T-helper 17 cell (primary cell): ENCODE measurements at regions not wholly inside any gene's neighbourhood (a gene's known extent, or its start where the extent isn't known, plus 50 kb on each side); places are given as distances from the start of the nearest gene placed in this dataset.

Source experiments
- ATAC-seq: fragments of 150-1000 bp; cut with Tn5 transposase; 2 replicates; pipeline ENCODE4 v1.10.0; 2021; ENCODE audit warnings: mild to moderate bottlenecking, moderate library complexity
- DNase-seq, 3 donors: peaks; one replicate each; pipeline versions ENCODE4 v3.0.0 to v3.0.0-alpha.2; 2020 to 2021
- H3K9me3 ChIP-seq: one replicate; pipeline ENCODE4 v1.7.0; 2013; ENCODE audit warnings: low read length, mild to moderate bottlenecking; ENCODE audit not compliant: control insufficient read depth, poor library complexity, severe bottlenecking
- H3K27ac Mint-ChIP-seq: one replicate; pipeline ENCODE4 v1.8.0; 2022; ENCODE audit warnings: mild to moderate bottlenecking, moderate library complexity, mixed read lengths
- H3K27me3 Mint-ChIP-seq: one replicate; pipeline ENCODE4 v1.8.0; 2022; ENCODE audit warnings: mixed read lengths
- H3K36me3 Mint-ChIP-seq: one replicate; pipeline ENCODE4 v1.8.0; 2022; ENCODE audit warnings: low read depth, mixed read lengths
- H3K4me1 Mint-ChIP-seq: one replicate; pipeline ENCODE4 v1.8.0; 2022; ENCODE audit warnings: mild to moderate bottlenecking, mixed read lengths
- H3K4me3 Mint-ChIP-seq: one replicate; pipeline ENCODE4 v1.8.0; 2022; ENCODE audit warnings: mild to moderate bottlenecking, moderate library complexity, mixed read lengths

DNA sequence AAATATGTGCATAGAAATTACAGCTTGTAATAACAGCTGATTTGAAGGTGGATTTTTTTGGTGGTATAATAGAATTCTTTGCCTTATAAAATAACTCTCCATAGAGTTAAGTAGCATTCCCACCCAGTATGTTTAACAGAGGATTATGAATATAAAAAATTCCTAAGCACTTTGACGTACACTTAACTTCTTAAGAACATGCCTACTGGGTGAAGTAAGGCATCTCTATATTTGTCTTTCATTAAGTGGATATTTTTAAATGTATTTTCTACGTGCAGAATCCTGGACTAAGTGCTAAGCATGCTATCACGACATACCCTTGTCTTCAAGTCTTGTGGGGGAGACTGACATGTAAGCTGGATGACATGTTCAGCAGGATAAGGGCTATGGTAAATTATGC lies 217.7 kb upstream of the BMPER start:
- Mint-ChIP-seq H3K36me3 (no peaks in the 10 kb centered on the region), H3K27me3 (no peaks in the 10 kb centered on the region)
- no peak for ATAC-seq

DNA sequence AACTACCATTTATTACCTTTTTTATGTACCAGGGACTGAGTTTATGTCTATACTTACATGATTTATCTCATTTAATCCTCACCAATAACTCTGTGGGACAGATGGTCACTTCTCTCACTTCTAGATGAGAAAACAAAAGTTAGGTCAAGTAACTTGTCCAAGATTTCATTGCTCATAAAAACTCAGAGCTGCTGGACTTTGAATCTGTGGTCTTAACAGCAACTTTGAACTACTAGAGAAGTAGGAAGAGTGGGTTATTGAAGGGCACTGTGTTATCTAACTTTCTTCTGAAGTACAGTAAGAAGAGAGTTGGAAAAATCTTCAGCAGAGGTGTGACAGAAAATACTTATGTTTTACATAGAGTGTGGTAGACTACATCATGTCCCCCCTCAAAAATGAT lies 214.2 kb upstream of the BMPER start:
- H3K27me3 Mint-ChIP-seq = no peaks in the 10 kb centered on the region
- no peaks in the 10 kb centered on the region for H3K36me3 Mint-ChIP-seq
- no peaks in the 10 kb centered on the region for H3K9me3 ChIP-seq
- DNase-seq = no peak
- H3K27ac Mint-ChIP-seq = no peak overlapping the region
- ATAC-seq = no peak
- no peaks in the 10 kb centered on the region for H3K4me1 Mint-ChIP-seq
- H3K4me3 Mint-ChIP-seq = no peak overlapping the region

More for the DNA sequence above, 217.7 kb upstream of the BMPER start:
- no peak overlapping the region for H3K4me3 Mint-ChIP-seq
- H3K4me1 Mint-ChIP-seq = no peaks in the 10 kb centered on the region
- no peaks in the 10 kb centered on the region for H3K9me3 ChIP-seq
- no peak overlapping the region for H3K27ac Mint-ChIP-seq
- no peak for DNase-seq

- H3K4me1 Mint-ChIP-seq = no peaks in the 10 kb centered on the region
- H3K4me3 Mint-ChIP-seq = no peak overlapping the region
- ATAC-seq (no peak), DNase-seq (no peak)
- no peaks in the 10 kb centered on the region for H3K36me3 Mint-ChIP-seq
- H3K27me3 Mint-ChIP-seq = no peaks in the 10 kb centered on the region
- H3K9me3 ChIP-seq = no peaks in the 10 kb centered on the region
- no peak overlapping the region for H3K27ac Mint-ChIP-seq
These were observed 212.4 kb upstream of the BMPER start for GRCh38 chr7:33692956-33693355.

DNA sequence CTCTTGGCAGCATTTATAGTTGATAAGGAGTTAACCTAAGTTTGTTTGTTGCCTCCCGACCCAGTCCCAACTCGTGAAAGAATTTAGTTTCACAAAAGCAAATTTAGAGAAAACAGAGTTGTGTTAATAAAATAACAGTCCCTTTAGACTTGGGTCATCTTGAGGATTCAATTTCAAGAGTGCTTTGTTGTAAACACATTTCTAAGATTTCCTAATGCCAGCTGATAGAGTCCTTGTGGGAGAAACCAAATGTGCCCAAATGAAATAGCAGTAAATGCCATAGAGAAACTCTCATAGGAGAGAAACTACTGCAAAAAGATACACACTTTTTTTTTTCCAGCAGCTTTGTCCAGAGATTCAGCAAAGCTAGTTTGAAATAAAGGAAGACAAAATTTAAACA lies 211.3 kb upstream of the BMPER start:
- H3K9me3 ChIP-seq = no peaks in the 10 kb centered on the region
- H3K27ac Mint-ChIP-seq = no peak overlapping the region
- no peak overlapping the region for H3K4me3 Mint-ChIP-seq
- H3K27me3 Mint-ChIP-seq = no peaks in the 10 kb centered on the region
- no peaks in the 10 kb centered on the region for H3K36me3 Mint-ChIP-seq
- no peak for DNase-seq
- no peak for ATAC-seq
- H3K4me1 Mint-ChIP-seq = no peaks in the 10 kb centered on the region

DNA sequence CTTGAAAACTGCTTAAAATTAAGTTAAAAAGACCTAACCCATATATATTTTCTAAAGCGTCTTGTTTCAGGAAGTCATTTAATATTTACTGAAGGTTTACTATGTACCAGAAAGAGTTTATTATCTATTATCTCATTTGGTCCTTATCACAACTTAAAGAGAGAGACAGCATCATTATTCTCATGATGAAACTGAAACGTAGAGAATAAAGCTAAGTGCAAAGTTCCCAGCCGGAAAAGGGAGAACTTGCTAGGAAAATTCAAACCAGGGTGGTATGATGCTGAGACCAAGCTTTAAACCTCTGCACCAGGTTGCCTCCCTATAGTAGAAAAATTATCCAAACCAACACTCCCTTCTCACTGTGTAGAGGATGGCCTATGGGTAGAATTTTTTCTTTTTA lies 207.7 kb upstream of the BMPER start:
- H3K9me3 ChIP-seq = no peaks in the 10 kb centered on the region
- H3K27me3 Mint-ChIP-seq = no peaks in the 10 kb centered on the region
- no peak overlapping the region for H3K4me3 Mint-ChIP-seq
- no peaks in the 10 kb centered on the region for H3K4me1 Mint-ChIP-seq
- no peaks in the 10 kb centered on the region for H3K36me3 Mint-ChIP-seq
- no peak overlapping the region for H3K27ac Mint-ChIP-seq
- ATAC-seq (no peak), DNase-seq (no peak)

- H3K9me3 ChIP-seq = no peaks in the 10 kb centered on the region
- Mint-ChIP-seq H3K27me3 (no peaks in the 10 kb centered on the region), H3K4me3 (no peak overlapping the region), H3K4me1 (no peaks in the 10 kb centered on the region), H3K36me3 (no peaks in the 10 kb centered on the region), H3K27ac (no peak overlapping the region)
- no peak for ATAC-seq
- DNase-seq = no peak
These were observed 207.3 kb upstream of the BMPER start for GRCh38 chr7:33698041-33698440.

GRCh38 chr7:33698692-33699128 lies 206.6 kb upstream of the BMPER start:
- H3K4me1 Mint-ChIP-seq = no peaks in the 10 kb centered on the region
- H3K4me3 Mint-ChIP-seq = no peak overlapping the region
- H3K27me3 Mint-ChIP-seq = no peaks in the 10 kb centered on the region
- no peak overlapping the region for H3K27ac Mint-ChIP-seq
- no peak for DNase-seq
- no peaks in the 10 kb centered on the region for H3K36me3 Mint-ChIP-seq
- ATAC-seq = no peak
- no peaks in the 10 kb centered on the region for H3K9me3 ChIP-seq

GRCh38 chr7:33700001-33700899 lies 205.1 kb upstream of the BMPER start:
- DNase-seq = no peak
- no peak overlapping the region for H3K27ac Mint-ChIP-seq
- H3K4me3 Mint-ChIP-seq = no peak overlapping the region
- H3K36me3 Mint-ChIP-seq = no peaks in the 10 kb centered on the region
- H3K27me3 Mint-ChIP-seq = no peaks in the 10 kb centered on the region
- no peak for ATAC-seq
- H3K4me1 Mint-ChIP-seq = no peaks in the 10 kb centered on the region
- no peaks in the 10 kb centered on the region for H3K9me3 ChIP-seq

DNA sequence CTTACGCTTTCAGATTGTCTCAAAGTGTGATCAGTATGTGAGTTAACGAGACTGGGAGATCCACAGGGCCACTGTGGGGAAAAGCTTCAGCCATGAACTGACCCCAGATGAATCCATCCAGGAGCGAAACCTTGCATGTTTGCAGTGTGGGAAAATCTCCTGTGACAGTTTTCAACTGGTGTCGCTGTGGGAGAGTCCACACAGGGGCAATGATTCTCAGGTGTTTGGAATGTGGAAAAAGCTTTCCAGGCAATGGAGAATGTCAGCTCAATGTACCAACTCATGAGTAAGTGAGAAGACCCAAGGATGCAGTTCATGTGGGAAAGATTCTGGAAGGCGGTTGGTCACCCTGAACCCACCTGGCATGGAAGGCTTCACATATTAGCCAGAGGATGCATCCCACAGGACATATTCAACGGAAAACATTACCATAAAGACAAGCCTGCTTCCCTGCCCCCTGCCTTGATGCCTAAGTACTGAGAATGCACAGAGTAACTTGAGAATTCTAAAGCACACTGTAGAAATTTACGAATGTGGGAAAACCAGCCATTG lies 204.1 kb upstream of the BMPER start:
- no peak for DNase-seq
- Mint-ChIP-seq H3K4me3 (no peak overlapping the region), H3K27ac (no peak overlapping the region), H3K36me3 (no peaks in the 10 kb centered on the region), H3K27me3 (no peaks in the 10 kb centered on the region), H3K4me1 (no peaks in the 10 kb centered on the region)
- H3K9me3 ChIP-seq = no peaks in the 10 kb centered on the region
- ATAC-seq = no peak

GRCh38 chr7:33701927-33702326 lies 203.4 kb upstream of the BMPER start:
- no peaks in the 10 kb centered on the region for H3K27me3 Mint-ChIP-seq
- H3K4me3 Mint-ChIP-seq = no peak overlapping the region
- no peaks in the 10 kb centered on the region for H3K9me3 ChIP-seq
- no peaks in the 10 kb centered on the region for H3K36me3 Mint-ChIP-seq
- no peak for DNase-seq
- no peak for ATAC-seq
- H3K27ac Mint-ChIP-seq = no peak overlapping the region
- no peaks in the 10 kb centered on the region for H3K4me1 Mint-ChIP-seq

DNA sequence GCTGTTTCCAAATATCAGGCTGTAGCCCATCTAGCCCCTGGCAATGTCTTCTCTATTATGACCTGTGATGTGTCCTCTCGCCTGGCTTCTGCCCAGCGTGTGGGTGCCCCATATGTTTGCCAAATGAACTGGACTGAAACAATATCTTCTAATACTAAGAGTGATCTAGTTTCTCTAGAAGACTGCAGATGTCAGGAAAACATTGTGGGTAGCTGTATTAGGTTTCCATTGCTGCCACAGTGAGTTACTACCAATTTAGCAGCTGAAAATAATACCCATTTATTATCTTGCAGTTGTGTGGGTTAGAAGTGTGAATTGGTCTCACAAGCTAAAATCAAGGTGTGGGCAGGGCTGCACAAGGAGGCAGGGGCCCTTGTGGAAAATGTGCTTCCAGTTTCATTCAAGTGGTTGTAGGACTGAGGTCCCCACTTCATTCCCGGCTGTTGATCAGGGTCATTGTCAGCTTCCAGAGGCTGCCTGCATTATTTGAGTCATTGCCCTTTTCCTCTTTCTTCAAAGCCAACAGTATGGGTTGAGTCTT lies 202.8 kb upstream of the BMPER start:
- Mint-ChIP-seq H3K36me3 (no peaks in the 10 kb centered on the region), H3K27me3 (no peaks in the 10 kb centered on the region), H3K27ac (no peak overlapping the region), H3K4me3 (no peak overlapping the region), H3K4me1 (no peaks in the 10 kb centered on the region)
- DNase-seq = no peak
- no peaks in the 10 kb centered on the region for H3K9me3 ChIP-seq
- no peak for ATAC-seq

GRCh38 chr7:33705333-33705833 lies 200.0 kb upstream of the BMPER start:
- no peak for DNase-seq
- H3K27me3 Mint-ChIP-seq = no peaks in the 10 kb centered on the region
- no peaks in the 10 kb centered on the region for H3K36me3 Mint-ChIP-seq
- H3K9me3 ChIP-seq = no peaks in the 10 kb centered on the region
- no peaks in the 10 kb centered on the region for H3K4me1 Mint-ChIP-seq
- no peak for ATAC-seq
- no peak overlapping the region for H3K4me3 Mint-ChIP-seq
- no peak overlapping the region for H3K27ac Mint-ChIP-seq

GRCh38 chr7:33706186-33706585 lies 199.2 kb upstream of the BMPER start:
- no peak for ATAC-seq

More at GRCh38 chr7:33706186-33706585, 199.2 kb upstream of the BMPER start:
- Mint-ChIP-seq H3K36me3 (no peaks in the 10 kb centered on the region), H3K27me3 (no peaks in the 10 kb centered on the region), H3K27ac (no peak overlapping the region), H3K4me3 (no peak overlapping the region), H3K4me1 (no peaks in the 10 kb centered on the region)
- no peak for DNase-seq
- H3K9me3 ChIP-seq = no peaks in the 10 kb centered on the region
